ENCODE measurements at regions not wholly inside any gene's neighbourhood (a gene's known extent, or its start where the extent isn't known, plus 50 kb on each side); places are given as distances from the start of the nearest gene placed in this dataset.
A peak's percentile ranks its signal among the peaks of the same experiment; 100 is the strongest.
"Not testable (repeated sequence)": the region's sequence is repeated elsewhere in the genome, so short reads cannot be mapped to it uniquely, and the experiment has no call there.

DNA sequence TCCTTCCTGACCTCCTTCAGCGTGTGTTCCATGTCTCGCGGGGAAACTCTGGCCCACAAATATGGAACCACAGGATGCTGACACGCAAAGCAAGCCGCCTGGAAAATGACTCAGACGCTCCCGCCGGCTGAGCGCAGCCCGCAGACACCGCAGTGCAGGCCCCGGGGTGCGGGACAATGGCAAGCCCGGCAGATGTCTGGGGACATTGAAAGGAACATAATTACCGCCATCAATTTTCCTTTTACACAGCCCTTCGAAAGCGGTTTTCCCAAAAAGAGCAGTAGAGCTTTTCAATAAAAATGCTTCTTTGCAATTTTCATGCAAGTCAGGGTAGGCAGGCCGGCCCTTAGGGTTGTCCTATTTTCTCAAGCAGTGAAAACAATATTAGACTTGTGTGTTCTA is 159.2 kb upstream of the SH3BP4 start (continued):
- TF ChIP-seq, protein P1, sequence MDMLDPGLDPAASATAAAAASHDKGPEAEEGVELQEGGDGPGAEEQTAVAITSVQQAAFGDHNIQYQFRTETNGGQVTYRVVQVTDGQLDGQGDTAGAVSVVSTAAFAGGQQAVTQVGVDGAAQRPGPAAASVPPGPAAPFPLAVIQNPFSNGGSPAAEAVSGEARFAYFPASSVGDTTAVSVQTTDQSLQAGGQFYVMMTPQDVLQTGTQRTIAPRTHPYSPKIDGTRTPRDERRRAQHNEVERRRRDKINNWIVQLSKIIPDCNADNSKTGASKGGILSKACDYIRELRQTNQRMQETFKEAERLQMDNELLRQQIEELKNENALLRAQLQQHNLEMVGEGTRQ (IDR thresholded peaks at IDR 0.05; ENCODE audit: low read length): no peak

- H4K5ac ChIP-seq (ENCODE audit: insufficient read length, low read depth, low read length); H4K91ac ChIP-seq (replicated peaks; ENCODE audit: insufficient read length, low read length); H2BK120ac ChIP-seq (replicated peaks; ENCODE audit: low read depth, low read length); H3K27me3 ChIP-seq (replicated peaks in 1 of 4; ENCODE audit: control insufficient read depth in 3 of 4, extremely low read depth in 1 of 4, insufficient read depth in 3 of 4, low read length in 3 of 4); H3K9ac ChIP-seq (replicated peaks in 1 of 4; ENCODE audit: extremely low read depth in 1 of 4, low read depth in 3 of 4, low read length in 3 of 4); DNase-seq (ENCODE audit: low read depth in 1 of 2, low spot score in 2 of 2); H3K4me1 ChIP-seq (replicated peaks in 1 of 4; ENCODE audit: control insufficient read depth in 3 of 4, insufficient read depth in 4 of 4, low read length in 3 of 4); FAIRE-seq; H3K4me2 ChIP-seq (ENCODE audit: insufficient read depth in 1 of 2, low read depth in 2 of 2, low read length in 2 of 2); H3K23me2 ChIP-seq (ENCODE audit: low read depth, low read length); H3K4me3 ChIP-seq (ENCODE audit: extremely low read depth in 1 of 4, insufficient read depth in 2 of 4, low read depth in 3 of 4, low read length in 4 of 4); H4K8ac ChIP-seq (ENCODE audit: extremely low read depth, insufficient read depth, low read length); H2BK12ac ChIP-seq (ENCODE audit: low read depth, low read length); H3K79me2 ChIP-seq (ENCODE audit: control insufficient read depth in 1 of 2, insufficient read depth in 2 of 2, low read length in 2 of 2); H3K9me3 ChIP-seq (ENCODE audit: insufficient read depth in 2 of 2, low read depth in 1 of 2, low read length in 1 of 2); H3K18ac ChIP-seq (ENCODE audit: extremely low read depth, low read length); H3K36me3 ChIP-seq (ENCODE audit: control insufficient read depth in 2 of 4, insufficient read depth in 4 of 4, low read length in 3 of 4); H2BK5ac ChIP-seq (ENCODE audit: low read depth, low read length); H3K27ac ChIP-seq (ENCODE audit: low read depth, low read length); H2AK5ac ChIP-seq (ENCODE audit: low read depth, low read length); POLR2A ChIA-PET (ENCODE audit: partially characterized antibody); H3K23ac ChIP-seq (ENCODE audit: insufficient read length); H4K20me1 ChIP-seq (replicated peaks in 1 of 2; ENCODE audit: control insufficient read depth in 1 of 2, insufficient read depth in 2 of 2, low read length in 2 of 2); H3K79me1 ChIP-seq (ENCODE audit: low read depth, low read length); H3K4ac ChIP-seq (replicated peaks; ENCODE audit: insufficient read length, low read depth, low read length); H2AFZ ChIP-seq (ENCODE audit: low read length); H3K56ac ChIP-seq (replicated peaks; ENCODE audit: insufficient read length, low read depth, low read length); H3K14ac ChIP-seq (ENCODE audit: insufficient read length): not testable (repeated sequence)
- 0 out of 2 replicates have a peak overlapping the region, but pooled peaks have one; percentile 9 for H2BK20ac ChIP-seq (ENCODE audit: low read length)
- 0 out of 2 replicates have a peak overlapping the region, but pooled peaks have one; percentile 38 for H2BK15ac ChIP-seq (ENCODE audit: low read length)
- WGBS, 2 experiments (ENCODE audit: extremely low coverage in 1 of 2, insufficient coverage in 1 of 2, insufficient read length in 1 of 2, insufficient replicate concordance in 2 of 2, low coverage in 1 of 2, low lambda C conversion rate in 2 of 2, missing lambda C conversion rate in 1 of 2): 93% methylated on average over 6 of the region's 8 CpGs; no CpG with 5 or more reads in 1 of the 2 experiments
- CTCF ChIA-PET (ENCODE audit: partially characterized antibody): interaction anchor here (0.7 to 1.6 kb wide), 4 partner anchors 19 to 236 kb away, joined by 3 to 4 read pairs (median 3); no protein-coding TSS in a partner anchor
These were observed 159.7 kb upstream of the SH3BP4 start for GRCh38 chr2:234792096-234792495.
